ENCODE measurements at regions not wholly inside any gene's neighbourhood (a gene's known extent, or its start where the extent isn't known, plus 50 kb on each side); places are given as distances from the start of the nearest gene placed in this dataset.

GRCh38 chr4:122073615-122074014 lies 78.5 kb upstream of the BLTP1 start:
- Histone ChIP-seq H3K4me1 (no peaks in the 10 kb centered on the region), H3K36me3 (no peaks in the 10 kb centered on the region), H3K4me3 (no peak overlapping the region), H3K27ac (replicated peaks in 1 of 4) (no peak overlapping the region), H3K27me3 (no peaks in the 10 kb centered on the region), H3K9me3 (no peaks in the 10 kb centered on the region)
- no peak for DNase-seq (ENCODE audit: extremely low spot score)
- TF ChIP-seq CTCF (IDR thresholded peaks at IDR 0.05) = no peak
- TF ChIP-seq POLR2AphosphoS5 (IDR thresholded peaks at IDR 0.05) = no peak
- TF ChIP-seq EP300 (IDR thresholded peaks at IDR 0.05) = no peak
- no peak for TF ChIP-seq POLR2A (IDR thresholded peaks at IDR 0.05; ENCODE audit: low read depth)
- intact Hi-C loops (cut with DNase I) = no loop called here
- WGBS = 86% methylated on average over 2 of the region's 2 CpGs

GRCh38 chr4:122065915-122066314 lies 86.2 kb upstream of the BLTP1 start:
- Histone ChIP-seq H3K36me3 (no peaks in the 10 kb centered on the region), H3K4me3 (no peak overlapping the region), H3K27me3 (peaks cover 0 to 4% (median 0%) of the 10 kb centered on the region in 4 donors), H3K9me3 (no peaks in the 10 kb centered on the region), H3K4me1 (no peaks in the 10 kb centered on the region), H3K27ac (replicated peaks in 1 of 4) (no peak overlapping the region)
- intact Hi-C loops (cut with DNase I) = no loop called here
- DNase-seq (ENCODE audit: extremely low spot score) = no peak
- 53% methylated on average over 6 of the region's 6 CpGs for WGBS
- no peak for TF ChIP-seq CTCF (IDR thresholded peaks at IDR 0.05)

GRCh38 chr4:122065149-122065548 lies 87.0 kb upstream of the BLTP1 start:
- DNase-seq (ENCODE audit: extremely low spot score) = no peak
- Histone ChIP-seq H3K4me1 (no peaks in the 10 kb centered on the region), H3K27ac (replicated peaks in 1 of 4) (no peak overlapping the region), H3K9me3 (no peaks in the 10 kb centered on the region), H3K4me3 (no peak overlapping the region), H3K27me3 (peaks cover 0 to 4% (median 0%) of the 10 kb centered on the region in 4 donors), H3K36me3 (no peaks in the 10 kb centered on the region)
- no peak for TF ChIP-seq POLR2AphosphoS5 (IDR thresholded peaks at IDR 0.05)
- no peak for TF ChIP-seq POLR2A (IDR thresholded peaks at IDR 0.05; ENCODE audit: low read depth)
- no peak for TF ChIP-seq CTCF (IDR thresholded peaks at IDR 0.05)
- TF ChIP-seq EP300 (IDR thresholded peaks at IDR 0.05) = no peak
- WGBS = 92% methylated on average over 4 of the region's 4 CpGs
- intact Hi-C loops (cut with DNase I) = no loop called here

GRCh38 chr4:122053186-122053585 lies 98.9 kb upstream of the BLTP1 start:
- intact Hi-C loops (cut with DNase I) = no loop called here
- Histone ChIP-seq H3K27ac (replicated peaks in 1 of 4) (no peak overlapping the region), H3K9me3 (no peaks in the 10 kb centered on the region), H3K36me3 (no peaks in the 10 kb centered on the region), H3K27me3 (no peaks in the 10 kb centered on the region), H3K4me3 (no peak overlapping the region), H3K4me1 (peaks cover 0 to 3% (median 0%) of the 10 kb centered on the region in 4 donors)
- DNase-seq (ENCODE audit: extremely low spot score) = no peak
- TF ChIP-seq CTCF (IDR thresholded peaks at IDR 0.05) (no peak), POLR2AphosphoS5 (IDR thresholded peaks at IDR 0.05) (no peak), EP300 (IDR thresholded peaks at IDR 0.05) (no peak), POLR2A (IDR thresholded peaks at IDR 0.05; ENCODE audit: low read depth) (no peak)
- 74% methylated on average over 4 of the region's 4 CpGs for WGBS

- intact Hi-C loops (cut with DNase I) = no loop called here
- DNase-seq (ENCODE audit: extremely low spot score) = no peak
- no peak overlapping the region for H3K4me3 ChIP-seq
- no peak overlapping the region for H3K27ac ChIP-seq (replicated peaks in 1 of 4)
- TF ChIP-seq POLR2A (IDR thresholded peaks at IDR 0.05; ENCODE audit: low read depth) (no peak), EP300 (IDR thresholded peaks at IDR 0.05) (no peak), POLR2AphosphoS5 (IDR thresholded peaks at IDR 0.05) (no peak)
- no peaks in the 10 kb centered on the region for H3K36me3 ChIP-seq
- no peaks in the 10 kb centered on the region for H3K9me3 ChIP-seq
- no peaks in the 10 kb centered on the region for H3K27me3 ChIP-seq
- 12% methylated on average over 3 of the region's 3 CpGs for WGBS
- H3K4me1 ChIP-seq = peaks cover 0 to 3% (median 0%) of the 10 kb centered on the region in 4 donors
These were observed 99.5 kb upstream of the BLTP1 start for GRCh38 chr4:122052677-122053076.

Data from esophagus muscularis mucosa (tissue), 4 donors.